ENCODE measurements at regions not wholly inside any gene's neighbourhood (a gene's known extent, or its start where the extent isn't known, plus 50 kb on each side); places are given as distances from the start of the nearest gene placed in this dataset.
"Not testable (repeated sequence)": the region's sequence is repeated elsewhere in the genome, so short reads cannot be mapped to it uniquely, and the experiment has no call there.

DNA sequence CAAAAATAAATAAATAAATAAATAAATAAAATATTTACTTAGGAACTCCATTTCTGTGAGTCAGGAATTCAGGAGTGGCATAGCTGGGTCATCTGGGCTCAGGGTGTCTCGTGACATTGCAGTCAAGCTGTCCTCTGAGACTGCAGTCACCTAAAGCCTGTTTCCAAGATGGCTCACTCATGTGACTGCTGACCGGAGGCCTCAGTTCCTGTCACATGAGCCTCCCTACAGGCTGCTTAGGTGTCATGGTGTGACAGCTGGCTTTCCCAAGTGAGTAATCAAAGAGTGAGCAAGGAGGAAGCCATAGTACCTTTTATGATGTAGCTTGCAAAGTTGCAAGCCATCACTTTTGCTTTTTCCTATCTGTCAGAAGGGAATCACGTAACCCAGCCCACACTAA, 128.6 kb upstream of the KCTD7 start:
- in situ Hi-C loops (cut with HindIII; ENCODE audit: low sequenced_read_pairs): no loop called here

DNA sequence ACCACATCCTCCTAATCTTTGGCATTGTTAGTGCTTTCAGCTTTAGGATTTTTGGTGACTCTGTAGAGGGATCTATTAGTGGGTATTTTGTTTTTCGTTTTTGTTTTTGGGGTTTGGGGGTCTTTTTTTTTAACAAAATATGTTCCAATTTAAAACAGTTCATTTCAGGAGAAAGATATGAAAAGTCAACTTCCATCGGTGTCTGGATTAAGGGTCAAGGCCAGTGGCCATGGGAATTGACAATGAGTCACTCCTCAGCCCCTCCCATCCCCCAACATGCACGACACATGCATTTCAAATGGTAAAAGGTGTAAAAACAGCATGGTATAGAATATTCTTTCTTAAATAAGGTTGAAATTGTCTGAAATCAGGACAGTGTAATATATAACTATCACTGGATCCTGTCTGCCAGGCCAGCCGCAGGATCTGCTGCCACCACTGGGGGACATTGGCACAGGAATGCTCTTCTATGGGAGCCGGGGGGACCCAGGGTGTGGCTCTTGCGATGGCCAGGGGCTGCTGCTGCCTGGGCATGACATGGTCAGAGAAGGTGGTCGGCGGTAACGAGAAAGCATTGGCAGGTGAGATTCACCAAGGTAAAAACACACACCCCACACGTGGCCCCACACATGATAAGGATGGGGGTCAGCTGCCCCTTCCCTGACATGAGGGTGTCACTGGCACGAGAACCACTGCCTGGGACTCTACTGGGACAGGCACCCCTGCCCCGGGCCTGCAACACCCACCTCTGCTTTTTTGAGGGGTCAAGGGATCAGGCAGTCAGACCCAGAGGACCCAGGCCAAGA, 126.2 kb upstream of the KCTD7 start:
- in situ Hi-C loops (cut with HindIII; ENCODE audit: low sequenced_read_pairs): no loop called here

DNA sequence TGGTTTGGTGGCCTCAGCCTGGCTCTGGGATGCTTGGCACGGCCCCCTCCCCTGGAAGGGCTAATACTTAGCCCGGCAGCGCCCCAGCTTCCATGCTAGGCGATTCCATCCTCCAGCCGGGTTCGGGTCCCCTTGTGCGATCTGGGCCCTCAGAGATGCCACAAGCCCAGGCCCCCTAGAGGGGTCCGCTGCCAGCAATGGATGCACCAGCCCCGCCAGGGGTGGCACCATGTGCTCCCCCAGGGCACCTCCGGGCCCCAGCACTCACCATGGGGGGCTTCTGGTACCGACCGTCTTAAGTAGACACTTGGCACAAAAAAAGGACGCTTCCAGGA, 125.7 kb upstream of the KCTD7 start:
- in situ Hi-C loops (cut with HindIII; ENCODE audit: low sequenced_read_pairs): no loop called here

DNA sequence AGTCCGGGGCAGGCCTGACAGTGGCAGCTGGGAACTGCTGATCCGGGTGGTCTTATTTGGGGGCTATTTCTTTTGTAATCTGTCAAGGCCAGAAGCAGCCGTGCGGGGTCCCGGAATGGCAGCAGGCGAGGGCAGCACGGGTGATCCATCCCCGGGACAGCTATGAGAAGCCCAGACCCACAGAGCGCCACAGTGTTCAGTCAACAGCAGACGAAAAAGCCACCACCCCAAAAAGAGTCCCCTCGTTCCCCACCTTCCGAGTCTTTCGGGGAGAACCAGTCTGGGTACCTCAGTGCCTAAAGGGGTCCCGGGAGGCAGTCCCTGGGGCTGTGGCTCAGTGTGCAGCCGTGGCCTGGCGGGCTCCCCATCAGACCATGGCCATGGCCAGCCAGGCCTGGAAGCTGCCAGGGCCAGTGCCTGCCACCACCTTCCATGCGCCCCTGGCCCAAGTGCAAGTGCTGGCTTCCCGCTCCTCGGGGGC, 125.1 kb upstream of the KCTD7 start:
- in situ Hi-C loops (cut with HindIII; ENCODE audit: low sequenced_read_pairs): no loop called here

DNA sequence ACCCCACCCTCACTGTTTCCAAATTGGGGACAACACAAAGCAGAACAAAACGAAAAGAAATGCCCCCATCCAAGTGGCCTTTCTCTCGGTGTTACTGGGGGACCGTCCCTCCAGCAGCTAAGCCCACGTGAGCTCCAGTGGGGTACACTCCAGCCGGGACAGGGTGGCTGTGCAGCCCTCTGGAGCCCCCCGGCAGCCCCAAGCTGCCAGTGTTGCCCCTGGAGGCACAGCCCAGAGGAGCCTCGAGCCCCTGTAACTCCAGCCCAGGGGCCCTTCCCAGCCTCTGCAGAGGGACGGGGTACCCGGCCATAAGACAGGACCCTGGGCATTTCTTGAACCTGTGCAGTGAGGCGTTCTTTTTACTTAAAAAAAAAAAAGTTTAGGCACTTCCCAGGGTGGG, 124.5 kb upstream of the KCTD7 start:
- in situ Hi-C loops (cut with HindIII; ENCODE audit: low sequenced_read_pairs): no loop called here

DNA sequence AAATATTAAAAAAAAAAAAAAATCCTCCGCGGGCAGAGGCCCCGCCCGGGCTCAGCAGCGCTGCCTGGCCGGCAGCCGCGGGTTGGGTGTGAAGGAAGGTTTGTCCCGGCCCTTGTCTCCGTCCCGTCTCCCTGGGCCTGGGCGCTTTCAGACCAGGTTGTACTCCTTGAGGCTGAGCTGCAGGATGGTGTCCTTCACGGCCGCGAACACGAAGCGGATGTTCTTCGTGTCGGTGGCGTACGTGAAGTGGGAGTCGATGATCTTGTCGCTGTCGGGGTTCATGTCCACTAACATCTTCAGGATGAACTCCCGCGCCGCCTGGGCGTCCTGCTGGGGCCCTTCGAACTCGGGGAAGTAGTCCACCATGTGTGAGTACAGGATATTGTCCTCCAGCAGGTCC, 123.7 kb upstream of the KCTD7 start:
- in situ Hi-C loops (cut with HindIII; ENCODE audit: low sequenced_read_pairs): no loop called here

DNA sequence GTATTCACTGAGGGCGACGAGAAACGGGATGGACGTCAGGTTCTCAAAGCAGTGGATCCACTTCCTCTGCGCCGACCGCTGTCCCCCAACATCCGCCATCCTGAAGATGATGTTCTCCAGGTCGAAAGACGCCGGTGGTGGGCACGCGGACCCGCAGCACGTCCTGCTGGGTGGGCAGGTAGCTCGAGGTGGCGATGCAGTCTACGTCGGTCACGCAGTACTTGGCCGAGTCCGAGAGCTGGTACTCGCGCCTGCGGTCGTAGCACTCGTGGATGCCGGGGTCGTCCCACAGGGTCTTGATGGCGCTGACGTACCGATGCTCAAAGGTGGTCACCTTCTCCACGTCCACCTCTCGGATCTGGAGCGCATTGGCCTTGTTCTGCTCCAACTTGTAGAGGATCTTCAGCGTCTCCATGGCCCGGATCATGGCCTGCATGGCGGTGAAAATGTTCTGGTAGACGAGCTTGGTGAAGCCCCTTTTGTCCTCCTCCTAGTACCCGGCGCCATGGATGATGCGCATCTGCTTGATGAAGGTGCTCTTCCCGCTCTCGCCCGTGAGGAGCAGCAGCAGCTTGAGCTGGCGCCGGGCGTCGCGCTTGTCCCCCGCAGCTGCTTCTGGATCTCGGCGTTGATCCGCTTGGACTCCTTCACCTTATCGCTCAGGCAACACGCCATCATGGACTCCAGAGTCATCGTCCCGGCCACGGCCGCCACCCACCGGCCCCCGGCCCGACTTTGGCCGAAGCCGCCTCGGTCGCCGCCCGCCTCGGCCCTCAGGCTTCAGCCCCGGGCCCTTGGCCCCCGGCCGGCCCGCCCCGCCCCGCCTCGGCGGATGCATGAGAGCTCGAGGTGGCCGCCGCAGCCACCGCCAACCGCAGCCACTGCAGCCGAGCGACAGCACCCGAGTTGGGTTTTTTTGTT, 122.9 kb upstream of the KCTD7 start:
- in situ Hi-C loops (cut with HindIII; ENCODE audit: low sequenced_read_pairs): no loop called here

DNA sequence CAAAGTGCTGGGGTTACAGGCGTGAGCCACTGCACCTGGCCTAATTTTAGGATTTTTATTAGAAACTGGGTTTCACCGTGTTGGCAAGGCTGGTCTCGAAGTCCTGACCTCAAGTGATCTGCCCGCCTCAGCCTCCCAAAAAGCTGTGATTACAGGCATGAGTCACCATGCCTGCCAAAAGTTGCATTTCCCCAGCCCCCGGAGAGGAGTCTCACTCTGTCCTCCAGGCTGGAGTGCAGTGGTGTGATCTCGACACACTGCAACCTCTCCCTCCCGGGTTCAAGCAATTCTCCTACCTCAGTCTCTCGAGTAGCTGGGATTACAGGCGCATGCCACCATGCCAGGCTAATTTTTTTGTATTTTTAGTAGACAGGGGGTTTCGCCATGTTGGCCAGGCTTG, 122.0 kb upstream of the KCTD7 start:
- in situ Hi-C loops (cut with HindIII; ENCODE audit: low sequenced_read_pairs): not testable (repeated sequence)

DNA sequence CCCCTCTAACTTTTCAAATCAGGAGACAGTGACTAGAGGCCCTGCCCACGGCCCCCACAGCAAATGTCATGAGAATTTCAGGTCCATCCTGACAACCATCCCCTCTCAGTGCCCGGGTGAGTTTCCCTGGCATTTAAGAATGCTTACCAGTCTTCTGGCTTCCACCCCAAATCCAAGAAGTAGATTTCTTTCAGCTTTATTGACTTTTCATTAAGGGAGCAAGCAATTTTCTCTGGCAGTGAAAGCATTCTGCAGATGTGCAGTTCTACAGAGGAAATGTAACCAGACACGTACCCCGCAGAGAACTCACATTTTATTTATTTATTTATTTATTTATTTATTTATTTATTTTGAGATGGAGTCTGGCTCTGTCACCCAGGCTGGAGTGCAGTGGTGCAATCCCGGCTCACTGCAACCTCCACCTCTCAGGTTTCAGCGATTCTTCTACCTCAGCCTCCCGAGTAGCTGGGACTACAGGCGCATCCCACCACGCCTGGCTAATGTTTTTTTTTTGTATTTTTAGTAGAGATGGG, 120.9 kb upstream of the KCTD7 start:
- in situ Hi-C loops (cut with HindIII; ENCODE audit: low sequenced_read_pairs): no loop called here

DNA sequence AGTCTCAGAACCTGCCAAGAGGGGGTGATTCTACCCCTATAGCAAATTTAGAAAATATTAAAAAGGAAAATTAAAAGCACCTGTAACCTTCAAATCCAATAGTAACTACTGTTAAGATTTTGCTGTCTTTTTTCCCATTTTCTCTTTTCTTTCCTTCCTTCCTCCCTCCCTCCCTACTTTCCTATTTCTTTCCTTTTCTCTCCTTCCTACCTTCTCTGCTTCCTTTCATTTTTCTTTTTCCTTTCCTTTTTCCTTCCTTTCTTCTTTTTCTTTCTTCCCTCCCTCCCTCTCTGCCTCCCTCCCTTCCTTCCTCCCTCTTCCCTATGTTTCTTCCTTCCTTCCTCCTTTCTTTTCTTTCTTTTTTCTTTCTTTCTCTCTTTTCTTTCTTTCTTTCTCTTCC, 120.2 kb upstream of the KCTD7 start:
- in situ Hi-C loops (cut with HindIII; ENCODE audit: low sequenced_read_pairs): no loop called here

DNA sequence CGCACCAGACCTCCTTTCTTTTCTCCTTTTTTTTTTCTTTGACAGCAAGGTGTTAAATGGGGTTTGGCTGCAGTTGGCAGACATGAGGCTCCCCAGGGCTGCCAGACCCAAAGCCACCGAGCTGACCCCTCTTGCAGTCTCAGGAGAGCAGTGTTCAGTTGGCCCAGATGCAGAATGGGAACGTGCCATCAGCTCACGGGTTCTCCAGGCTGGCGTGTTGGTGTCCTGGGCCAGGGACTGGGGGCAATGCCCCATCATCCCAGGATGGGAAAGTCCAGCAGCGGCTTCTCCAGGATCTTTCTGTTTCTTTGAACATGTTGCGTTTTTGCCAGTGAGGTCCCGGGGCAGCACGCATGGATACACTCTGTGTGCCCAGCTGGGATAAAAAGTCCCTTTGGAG, 114.6 kb upstream of the KCTD7 start:
- in situ Hi-C loops (cut with HindIII; ENCODE audit: low sequenced_read_pairs): no loop called here

DNA sequence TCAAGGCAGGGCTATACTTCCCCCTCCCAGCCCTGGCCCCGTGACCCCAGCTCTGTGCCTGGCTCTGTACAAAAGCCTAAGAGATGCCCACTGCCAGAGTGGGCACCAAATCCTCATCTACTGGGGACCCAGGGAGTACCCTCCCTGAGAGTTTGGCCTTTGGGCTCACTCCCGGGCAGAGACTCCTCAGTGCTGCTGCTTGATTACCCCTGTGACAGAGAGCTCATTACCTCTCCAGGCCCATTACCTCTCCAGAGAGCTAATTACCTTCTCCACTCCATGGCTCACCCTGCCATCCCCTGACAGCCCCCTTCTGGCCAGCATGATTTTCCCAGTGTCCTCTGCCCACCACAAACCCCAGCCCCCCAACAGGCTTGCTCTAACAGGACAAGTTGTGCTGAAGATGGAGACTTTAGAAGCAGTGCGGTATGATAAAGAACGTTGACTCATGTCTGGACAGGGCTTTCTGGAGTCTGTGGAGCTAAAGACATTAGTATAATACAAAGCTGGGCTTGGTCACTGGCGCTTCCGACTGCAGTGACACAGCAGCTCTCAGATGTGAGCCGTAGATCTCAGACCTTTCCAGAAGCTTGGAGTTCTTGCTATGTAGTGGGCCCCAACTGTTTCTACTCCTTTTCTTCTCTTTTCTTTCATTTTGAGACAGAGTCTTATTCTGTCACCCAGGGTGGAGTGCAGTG, 111.3 kb upstream of the KCTD7 start:
- in situ Hi-C loops (cut with HindIII; ENCODE audit: low sequenced_read_pairs): no loop called here

DNA sequence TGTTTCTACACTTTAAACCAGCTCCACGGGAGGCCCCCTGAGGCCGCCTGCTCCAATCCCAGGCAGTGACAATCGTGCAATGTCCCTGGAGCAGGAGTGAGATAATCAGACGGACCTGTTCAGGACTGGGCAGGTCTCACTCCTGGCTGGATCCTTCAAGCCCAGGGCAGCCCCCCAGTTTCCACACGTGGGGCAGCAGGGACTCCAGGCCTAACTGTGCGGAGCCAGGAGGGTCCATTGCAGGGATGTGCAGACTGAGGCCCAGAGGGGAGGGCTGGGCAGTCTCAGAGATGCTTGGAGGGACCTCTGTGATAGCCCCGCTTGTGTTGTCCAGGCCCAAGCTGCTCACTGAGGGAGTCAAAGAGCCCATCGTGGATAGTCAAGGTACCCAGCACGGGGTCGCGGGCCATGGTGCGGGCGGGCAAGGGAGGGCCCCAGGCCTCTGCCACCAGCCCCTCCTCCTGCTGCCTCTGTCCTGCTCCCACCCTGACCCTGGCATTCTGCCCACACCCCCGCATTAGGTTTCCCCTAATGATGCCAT, 110.5 kb upstream of the KCTD7 start:
- in situ Hi-C loops (cut with HindIII; ENCODE audit: low sequenced_read_pairs): no loop called here

DNA sequence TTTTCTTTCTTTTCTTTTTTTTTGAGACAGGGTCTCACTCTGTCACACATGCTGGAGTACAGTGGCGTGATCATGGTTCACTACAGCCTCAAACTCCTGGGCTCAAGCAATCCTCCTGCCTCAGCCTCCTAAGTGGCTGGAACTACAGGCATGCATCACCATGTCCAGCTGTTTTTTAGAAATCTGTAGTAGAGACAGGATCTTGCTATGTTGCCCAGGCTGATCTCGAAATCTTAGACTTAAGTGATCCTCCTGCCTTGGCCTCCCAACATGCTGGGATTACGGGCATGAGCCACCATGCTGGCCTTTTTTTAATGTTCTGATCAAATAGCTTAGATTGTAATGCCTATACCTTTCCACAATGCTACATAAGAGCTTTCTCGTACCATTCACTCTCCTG, 107.0 kb upstream of the KCTD7 start:
- in situ Hi-C loops (cut with HindIII; ENCODE audit: low sequenced_read_pairs): no loop called here

DNA sequence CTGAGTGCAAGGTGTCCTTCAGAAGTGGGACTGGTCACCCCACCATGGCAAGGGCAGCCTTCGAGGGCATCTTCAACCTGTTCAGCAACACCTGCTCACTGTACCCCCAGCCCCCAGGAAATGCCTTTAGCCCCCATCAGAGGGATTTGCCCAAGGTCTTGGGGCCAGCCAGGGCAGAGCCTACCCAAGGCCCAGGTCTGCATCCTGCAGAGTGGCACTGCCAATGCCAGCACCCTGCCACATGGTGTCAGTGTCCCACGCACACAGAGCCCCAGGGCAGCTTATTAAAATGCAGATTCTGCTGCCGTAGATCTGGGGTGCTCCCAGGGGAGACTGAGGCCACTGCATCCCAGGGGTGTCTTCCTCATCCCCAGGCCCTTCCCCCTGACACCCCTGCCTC, 106.2 kb upstream of the KCTD7 start:
- in situ Hi-C loops (cut with HindIII; ENCODE audit: low sequenced_read_pairs): no loop called here

DNA sequence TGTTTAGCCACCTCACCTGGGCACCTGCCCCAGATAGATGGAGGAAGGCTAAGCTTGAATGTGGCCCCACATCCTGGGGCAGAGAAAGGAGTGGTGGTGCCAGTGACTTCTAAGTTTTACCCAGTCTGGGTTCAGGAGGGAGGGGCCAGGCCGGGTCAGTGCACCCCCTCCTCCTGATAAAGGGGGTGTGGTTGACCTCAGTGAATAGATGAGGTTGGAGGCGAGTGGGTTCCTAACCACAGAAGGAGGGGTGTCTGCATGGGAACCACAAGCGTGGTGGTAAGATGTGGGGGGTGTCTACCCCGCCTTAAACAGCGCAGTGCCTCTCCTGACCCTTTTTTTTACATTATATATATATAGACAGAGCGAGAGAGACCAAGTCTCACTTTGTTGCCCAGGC, 105.3 kb upstream of the KCTD7 start:
- in situ Hi-C loops (cut with HindIII; ENCODE audit: low sequenced_read_pairs): no loop called here

DNA sequence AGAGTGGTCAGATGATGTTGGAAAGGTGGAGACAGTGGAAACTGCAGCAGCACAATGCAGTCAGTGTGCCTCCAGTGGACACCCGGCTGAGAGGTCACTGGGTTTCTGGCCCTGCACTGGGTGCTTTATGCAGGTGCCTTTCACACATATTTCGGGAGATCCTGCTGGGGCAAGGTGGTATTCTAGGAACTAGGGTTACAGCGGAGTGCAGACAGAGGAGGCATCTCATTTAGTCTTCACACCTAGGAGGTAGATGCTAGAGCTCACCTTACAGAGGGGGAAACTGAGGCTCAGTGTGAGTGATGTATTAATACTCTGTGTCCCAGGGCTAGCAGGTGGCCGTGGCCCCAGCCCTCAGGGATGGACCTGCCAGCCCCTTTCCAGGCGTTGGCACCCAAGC, 103.9 kb upstream of the KCTD7 start:
- in situ Hi-C loops (cut with HindIII; ENCODE audit: low sequenced_read_pairs): no loop called here

DNA sequence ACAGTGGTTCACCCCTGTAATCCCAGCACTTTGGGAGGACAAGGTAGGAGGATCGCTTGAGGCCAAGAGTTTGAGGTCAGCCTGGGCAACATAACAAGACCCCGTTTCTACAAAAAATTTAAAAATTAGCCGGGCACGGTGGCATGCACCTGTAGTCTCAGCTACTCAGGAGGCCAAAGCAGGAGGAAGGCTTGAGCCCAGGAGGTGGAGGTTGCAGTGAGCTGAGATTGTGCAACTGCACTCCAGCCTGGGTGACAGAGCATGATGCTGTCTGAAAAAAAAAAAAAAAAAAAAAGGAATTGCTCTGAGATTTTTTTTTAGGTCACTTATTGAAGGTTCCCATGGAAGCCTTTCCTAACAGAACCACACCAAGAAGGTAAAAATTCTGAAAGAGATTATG, 101.9 kb upstream of the KCTD7 start:
- in situ Hi-C loops (cut with HindIII; ENCODE audit: low sequenced_read_pairs): not testable (repeated sequence)

DNA sequence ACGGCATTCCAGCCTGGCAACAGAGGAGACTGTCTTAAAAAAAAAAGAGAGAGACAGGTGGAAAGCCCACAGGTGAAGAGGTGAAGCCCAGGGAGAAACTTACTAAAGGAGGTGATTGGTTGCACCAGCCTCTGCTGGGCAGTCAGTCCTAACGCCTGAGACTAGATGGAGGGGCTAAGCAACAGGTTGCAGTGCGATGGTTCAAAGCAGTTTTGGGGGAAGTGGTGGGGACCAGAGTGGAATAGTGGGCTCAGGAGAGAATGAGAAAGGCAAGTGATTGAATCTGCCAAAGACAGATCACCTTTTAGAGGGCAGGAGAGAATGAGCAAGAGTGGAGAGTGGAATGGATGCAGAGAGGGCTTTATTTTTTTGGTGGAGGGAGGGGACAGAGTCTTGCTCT, 100.0 kb upstream of the KCTD7 start:
- in situ Hi-C loops (cut with HindIII; ENCODE audit: low sequenced_read_pairs): no loop called here

DNA sequence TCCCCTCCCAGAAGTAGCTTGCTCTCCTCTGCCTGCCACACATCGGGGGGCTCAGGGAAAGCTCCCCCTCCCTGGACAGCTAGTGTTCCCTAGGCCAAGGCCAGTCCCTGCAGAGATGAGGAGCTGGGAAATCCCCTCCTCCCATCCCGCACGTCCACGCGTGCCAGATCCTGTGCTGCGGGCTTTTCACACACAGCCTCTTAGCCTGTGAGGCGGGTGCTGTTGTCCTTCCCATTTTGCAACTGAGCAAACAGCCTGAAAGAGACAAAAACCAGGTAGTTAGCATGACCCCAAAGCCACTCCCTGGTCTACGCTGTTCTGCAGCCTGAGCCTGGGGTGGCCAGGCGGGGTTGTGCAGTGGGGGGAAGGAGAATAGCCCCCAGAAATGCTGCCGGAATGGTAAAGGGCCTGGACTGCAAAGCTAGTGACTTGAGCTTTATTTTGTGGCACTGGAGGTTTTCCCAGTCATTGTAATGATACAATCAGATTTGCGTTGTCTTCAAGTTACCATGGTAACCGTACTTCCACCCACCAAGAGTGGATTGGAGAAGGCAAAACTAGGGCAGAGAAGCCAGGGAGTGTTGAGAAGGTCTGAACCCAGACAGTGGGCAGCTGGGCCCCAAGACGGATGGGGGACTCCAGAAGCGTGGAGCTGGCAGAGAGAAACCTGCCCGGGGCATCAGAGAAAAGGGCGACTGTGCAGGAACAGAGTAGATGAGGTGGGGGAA, 98.6 kb upstream of the KCTD7 start:
- in situ Hi-C loops (cut with HindIII; ENCODE audit: low sequenced_read_pairs): no loop called here

Measured in endothelial cell of hepatic sinusoid (primary cell).